ENCODE measurements at regions not wholly inside any gene's neighbourhood (a gene's known extent, or its start where the extent isn't known, plus 50 kb on each side); places are given as distances from the start of the nearest gene placed in this dataset.

- TF ChIP-seq, protein P1, sequence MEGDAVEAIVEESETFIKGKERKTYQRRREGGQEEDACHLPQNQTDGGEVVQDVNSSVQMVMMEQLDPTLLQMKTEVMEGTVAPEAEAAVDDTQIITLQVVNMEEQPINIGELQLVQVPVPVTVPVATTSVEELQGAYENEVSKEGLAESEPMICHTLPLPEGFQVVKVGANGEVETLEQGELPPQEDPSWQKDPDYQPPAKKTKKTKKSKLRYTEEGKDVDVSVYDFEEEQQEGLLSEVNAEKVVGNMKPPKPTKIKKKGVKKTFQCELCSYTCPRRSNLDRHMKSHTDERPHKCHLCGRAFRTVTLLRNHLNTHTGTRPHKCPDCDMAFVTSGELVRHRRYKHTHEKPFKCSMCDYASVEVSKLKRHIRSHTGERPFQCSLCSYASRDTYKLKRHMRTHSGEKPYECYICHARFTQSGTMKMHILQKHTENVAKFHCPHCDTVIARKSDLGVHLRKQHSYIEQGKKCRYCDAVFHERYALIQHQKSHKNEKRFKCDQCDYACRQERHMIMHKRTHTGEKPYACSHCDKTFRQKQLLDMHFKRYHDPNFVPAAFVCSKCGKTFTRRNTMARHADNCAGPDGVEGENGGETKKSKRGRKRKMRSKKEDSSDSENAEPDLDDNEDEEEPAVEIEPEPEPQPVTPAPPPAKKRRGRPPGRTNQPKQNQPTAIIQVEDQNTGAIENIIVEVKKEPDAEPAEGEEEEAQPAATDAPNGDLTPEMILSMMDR (IDR thresholded peaks at IDR 0.05): no peak
- no peak for TF ChIP-seq POLR2AphosphoS5 (IDR thresholded peaks at IDR 0.05)
- no peak for TF ChIP-seq POLR2A (IDR thresholded peaks at IDR 0.05)
- no peak for TF ChIP-seq EP300 (IDR thresholded peaks at IDR 0.05; ENCODE audit: low read depth)
Measured at GRCh38 chr10:46097576-46098317, 51.7 kb upstream of the MSMB start.
